Spinal cord (tissue), 9 donors: ENCODE measurements at regions not wholly inside any gene's neighbourhood (a gene's known extent, or its start where the extent isn't known, plus 50 kb on each side); places are given as distances from the start of the nearest gene placed in this dataset.
A peak's percentile ranks its signal among the peaks of the same experiment; 100 is the strongest.

Source experiments
- DNase-seq, 6 donors: peaks; one replicate each; pipeline versions ENCODE4 v3.0.0 to v3.0.0-alpha.2; 2013 to 2015; ENCODE audit warnings: low spot score in 6 of 6, low read depth in 4 of 6
- H3K27ac ChIP-seq: one replicate; pipeline ENCODE4 v1.5.1; 2013; ENCODE audit warnings: low read depth, low read length, control low read depth
- H3K27me3 ChIP-seq: one replicate; pipeline ENCODE4 v1.6.1; 2013; ENCODE audit warnings: low read length; ENCODE audit not compliant: control insufficient read depth, insufficient read depth
- H3K36me3 ChIP-seq: one replicate; pipeline ENCODE4 v1.6.1; 2013; ENCODE audit warnings: low read length; ENCODE audit not compliant: control insufficient read depth, insufficient read depth
- H3K4me1 ChIP-seq: one replicate; pipeline ENCODE4 v1.6.1; 2013; ENCODE audit warnings: low read length; ENCODE audit not compliant: control insufficient read depth, insufficient read depth
- H3K4me3 ChIP-seq: one replicate; pipeline ENCODE4 v1.5.1; 2013; ENCODE audit warnings: low read depth, low read length, control low read depth
- H3K9me3 ChIP-seq: one replicate; pipeline ENCODE4 v1.6.1; 2013; ENCODE audit warnings: low read length; ENCODE audit not compliant: control insufficient read depth, insufficient read depth
- WGBS: methylation state at CpG from one replicate; pipeline ENCODE4 v1.1.5; 2013; ENCODE audit warnings: missing lambda C conversion rate; ENCODE audit not compliant: insufficient coverage; 5-methylcytosine and 5-hydroxymethylcytosine counted together
- donor health status: healthy.

GRCh38 chr10:83942410-83942809, 196.9 kb upstream of the GHITM start:
- no CpG with 5 or more reads among the region's 3 CpGs for WGBS
- Histone ChIP-seq H3K4me1 (peaks cover 5% of the 10 kb centered on the region), H3K36me3 (no peaks in the 10 kb centered on the region), H3K27me3 (no peaks in the 10 kb centered on the region), H3K9me3 (no peaks in the 10 kb centered on the region), H3K27ac (no peak overlapping the region), H3K4me3 (no peak overlapping the region)
- no peak for DNase-seq

GRCh38 chr10:83943049-83943448, 196.3 kb upstream of the GHITM start:
- WGBS = 94% methylated on average over 5 of the region's 5 CpGs
- no peaks in the 10 kb centered on the region for H3K27me3 ChIP-seq
- no peaks in the 10 kb centered on the region for H3K36me3 ChIP-seq
- no peak for DNase-seq
- H3K27ac ChIP-seq = no peak overlapping the region
- no peaks in the 10 kb centered on the region for H3K9me3 ChIP-seq
- peaks cover under 1% of the 10 kb centered on the region for H3K4me1 ChIP-seq
- H3K4me3 ChIP-seq = no peak overlapping the region

DNA sequence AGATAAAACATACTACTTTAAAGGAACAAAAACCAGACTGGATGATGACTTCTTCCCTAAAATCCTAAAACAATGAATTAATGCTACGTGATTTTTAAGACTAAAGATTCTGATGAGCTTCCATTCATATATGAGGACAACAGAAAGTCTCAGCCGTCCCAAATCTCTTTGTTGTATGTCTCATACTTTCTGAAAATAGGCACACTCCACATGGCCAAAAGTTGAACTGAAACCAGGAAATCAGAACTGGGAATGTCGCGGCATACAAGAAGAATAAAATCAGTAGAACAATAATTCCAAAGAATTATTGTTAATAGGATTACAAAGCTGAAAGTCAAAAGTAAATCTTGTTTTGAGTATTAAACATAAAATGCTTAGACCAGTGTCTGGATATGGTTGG, 195.4 kb upstream of the GHITM start:
- no peak overlapping the region for H3K27ac ChIP-seq
- DNase-seq = no peak
- H3K36me3 ChIP-seq = no peaks in the 10 kb centered on the region
- H3K4me3 ChIP-seq = no peak overlapping the region
- H3K9me3 ChIP-seq = no peaks in the 10 kb centered on the region
- H3K4me1 ChIP-seq = no peaks in the 10 kb centered on the region
- no peaks in the 10 kb centered on the region for H3K27me3 ChIP-seq
- no CpG with 5 or more reads among the region's 4 CpGs for WGBS

DNA sequence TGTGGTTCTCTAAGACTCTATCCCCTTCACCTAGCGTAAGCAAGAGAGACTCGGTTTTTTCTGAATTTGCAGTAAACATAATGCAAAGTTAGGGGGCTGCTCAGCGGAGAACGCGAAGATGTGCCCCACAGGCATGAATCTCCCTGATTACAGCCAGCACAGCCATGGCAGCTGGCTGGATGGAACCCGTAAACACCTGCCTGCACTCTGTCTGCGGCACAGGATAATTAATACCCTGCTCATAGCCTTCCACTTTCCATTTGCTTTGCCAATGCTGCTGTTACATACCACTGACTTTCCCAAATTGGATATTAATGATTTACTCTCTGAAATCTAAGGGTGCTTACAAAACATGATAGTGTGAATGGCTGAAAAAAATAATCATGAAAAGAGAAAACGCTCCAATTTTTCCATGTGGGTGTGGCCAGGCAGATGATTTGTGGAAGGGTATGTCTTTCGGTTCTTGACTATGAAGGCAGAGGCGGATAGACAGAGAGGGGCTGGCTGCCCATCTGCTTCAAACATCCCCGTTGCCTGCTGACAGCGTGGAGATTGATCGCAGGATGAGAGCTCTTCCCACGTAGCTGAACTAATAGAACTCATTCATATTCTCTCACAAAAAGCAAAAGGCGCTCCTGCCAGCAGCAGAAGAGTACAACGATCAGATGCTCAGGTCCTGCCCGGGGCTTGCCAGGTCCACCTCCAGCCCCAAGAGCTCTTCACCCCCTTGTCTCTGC, 193.2 kb upstream of the GHITM start:
- no peaks in the 10 kb centered on the region for H3K4me1 ChIP-seq
- H3K9me3 ChIP-seq = no peaks in the 10 kb centered on the region
- H3K36me3 ChIP-seq = no peaks in the 10 kb centered on the region
- 40% methylated on average over 15 of the region's 17 CpGs for WGBS
- H3K27me3 ChIP-seq = no peaks in the 10 kb centered on the region
- peak in 1 of 6 donors; percentile 83 for DNase-seq
- H3K27ac ChIP-seq = no peak overlapping the region
- H3K4me3 ChIP-seq = no peak overlapping the region

- peaks cover under 1% of the 10 kb centered on the region for H3K4me1 ChIP-seq
- no peak for DNase-seq
- no peak overlapping the region for H3K4me3 ChIP-seq
- WGBS = no CpG with 5 or more reads among the region's 1 CpG
- no peak overlapping the region for H3K27ac ChIP-seq
- H3K27me3 ChIP-seq = no peaks in the 10 kb centered on the region
- no peaks in the 10 kb centered on the region for H3K36me3 ChIP-seq
- H3K9me3 ChIP-seq = no peaks in the 10 kb centered on the region
Measured at GRCh38 chr10:83952314-83952713, 187.0 kb upstream of the GHITM start.

- WGBS = no CpG with 5 or more reads among the region's 2 CpGs
- no peaks in the 10 kb centered on the region for H3K9me3 ChIP-seq
- DNase-seq = no peak
- H3K4me3 ChIP-seq = no peak overlapping the region
- H3K36me3 ChIP-seq = no peaks in the 10 kb centered on the region
- H3K27me3 ChIP-seq = no peaks in the 10 kb centered on the region
- H3K4me1 ChIP-seq = peaks cover 7% of the 10 kb centered on the region
- no peak overlapping the region for H3K27ac ChIP-seq
Measured at GRCh38 chr10:83953589-83953988, 185.7 kb upstream of the GHITM start.

- peak in 1 of 6 donors; percentile 47 for DNase-seq
- Histone ChIP-seq H3K36me3 (no peaks in the 10 kb centered on the region), H3K4me1 (peaks cover 7% of the 10 kb centered on the region), H3K9me3 (no peaks in the 10 kb centered on the region), H3K27ac (no peak overlapping the region), H3K4me3 (no peak overlapping the region), H3K27me3 (no peaks in the 10 kb centered on the region)
- WGBS = 20% methylated on average over 1 of the region's 4 CpGs
Measured at GRCh38 chr10:83954193-83954799, 185.0 kb upstream of the GHITM start.

GRCh38 chr10:83955406-83955805, 183.9 kb upstream of the GHITM start:
- Histone ChIP-seq H3K4me3 (no peak overlapping the region), H3K9me3 (no peaks in the 10 kb centered on the region), H3K4me1 (peaks cover 7% of the 10 kb centered on the region), H3K27me3 (no peaks in the 10 kb centered on the region), H3K36me3 (no peaks in the 10 kb centered on the region), H3K27ac (no peak overlapping the region)
- peak in 2 of 6 donors; percentile 21 to 57 for DNase-seq
- 26% methylated on average over 2 of the region's 2 CpGs for WGBS

GRCh38 chr10:83957168-83957947, 182.0 kb upstream of the GHITM start:
- no peaks in the 10 kb centered on the region for H3K27me3 ChIP-seq
- H3K27ac ChIP-seq = no peak overlapping the region
- no peaks in the 10 kb centered on the region for H3K9me3 ChIP-seq
- 59% methylated on average over 3 of the region's 4 CpGs for WGBS
- peak in 1 of 6 donors; percentile 24 for DNase-seq
- H3K4me1 ChIP-seq = peaks cover 7% of the 10 kb centered on the region
- H3K4me3 ChIP-seq = no peak overlapping the region
- H3K36me3 ChIP-seq = no peaks in the 10 kb centered on the region
